Nucleus accumbens (tissue), 56 donors: ENCODE measurements at regions not wholly inside any gene's neighbourhood (a gene's known extent, or its start where the extent isn't known, plus 50 kb on each side); places are given as distances from the start of the nearest gene placed in this dataset.

Experiments
- DNase-seq, 56 donors: peaks; one replicate each; lab custom pipeline; 2025; lab: John Stamatoyannopoulos, UW

GRCh38 chr5:74408150-74409043 lies 232.1 kb downstream of the ENC1 start:
- no peak for DNase-seq

- DNase-seq, result no peak
Measured at GRCh38 chr5:74407701-74408100, 232.8 kb downstream of the ENC1 start.

- no peak for DNase-seq
Measured at GRCh38 chr5:74406844-74407243, 233.7 kb downstream of the ENC1 start.

- DNase-seq, result no peak
Measured at GRCh38 chr5:74405593-74405992, 234.9 kb downstream of the ENC1 start.

GRCh38 chr5:74404574-74405508 lies 235.7 kb downstream of the ENC1 start:
- DNase-seq, result no peak

GRCh38 chr5:74403771-74404170 lies 236.8 kb downstream of the ENC1 start:
- DNase-seq, result no peak

- no peak for DNase-seq
Measured at GRCh38 chr5:74402553-74402952, 238.0 kb downstream of the ENC1 start.

- no peak for DNase-seq
Measured at GRCh38 chr5:74401946-74402320, 238.6 kb downstream of the ENC1 start.

- DNase-seq, result no peak
Measured at GRCh38 chr5:74401281-74401945, 239.1 kb downstream of the ENC1 start.

GRCh38 chr5:74400067-74400466 lies 240.5 kb downstream of the ENC1 start:
- DNase-seq, result no peak

- no peak for DNase-seq
Measured at GRCh38 chr5:74396913-74397622, 243.5 kb downstream of the ENC1 start.

- no peak for DNase-seq
Measured at GRCh38 chr5:74394916-74395880, 245.3 kb downstream of the ENC1 start.

GRCh38 chr5:74394528-74394915 lies 246.0 kb downstream of the ENC1 start:
- DNase-seq, result no peak

GRCh38 chr5:74393943-74394342 lies 246.6 kb downstream of the ENC1 start:
- no peak for DNase-seq

- no peak for DNase-seq
Measured at GRCh38 chr5:74392711-74393351, 247.7 kb downstream of the ENC1 start.

GRCh38 chr5:74391410-74391809 lies 249.1 kb downstream of the ENC1 start:
- DNase-seq, result no peak

- no peak for DNase-seq
Measured at GRCh38 chr5:74390822-74391221, 249.7 kb downstream of the ENC1 start.

GRCh38 chr5:74390306-74390637 lies 250.3 kb downstream of the ENC1 start:
- no peak for DNase-seq
